GM18951 (cell line): ENCODE measurements at regions not wholly inside any gene's neighbourhood (a gene's known extent, or its start where the extent isn't known, plus 50 kb on each side); places are given as distances from the start of the nearest gene placed in this dataset.

Experiments used
- POLR2A ChIP-seq: IDR thresholded peaks from 4 replicates; pipeline ENCODE4 v1.6.1; 2011; ENCODE audit warnings: mild to moderate bottlenecking; ENCODE audit not compliant: insufficient read length, insufficient read depth; ENCODE audit errors: extremely low read depth
- in situ Hi-C: fragments of 300-500 bp; cut with MboI; formaldehyde crosslinking; loops from one replicate; pipeline ENCODE4 v1.12.0; 2022; ENCODE audit warnings: low sequenced_read_pairs, mixed read lengths, inconsistent platforms; ENCODE audit not compliant: unreplicated experiment

GRCh38 chr6:12395898-12396297 lies 105.7 kb downstream of the EDN1 start:
- no peak for TF ChIP-seq POLR2A
- in situ Hi-C loops: no loop called here

- in situ Hi-C loops: no loop called here
- TF ChIP-seq POLR2A: no peak
Observed at GRCh38 chr6:12401200-12401599, 111.0 kb downstream of the EDN1 start.

GRCh38 chr6:12403201-12403826 lies 113.2 kb downstream of the EDN1 start:
- in situ Hi-C loops: no loop called here

GRCh38 chr6:12403947-12404647 lies 113.9 kb downstream of the EDN1 start:
- in situ Hi-C loops: no loop called here
- TF ChIP-seq POLR2A: no peak

More at GRCh38 chr6:12403201-12403826, 113.2 kb downstream of the EDN1 start:
- no peak for TF ChIP-seq POLR2A

- in situ Hi-C loops: no loop called here
- no peak for TF ChIP-seq POLR2A
Observed at GRCh38 chr6:12404651-12405050, 114.5 kb downstream of the EDN1 start.

GRCh38 chr6:12408752-12409151 lies 118.6 kb downstream of the EDN1 start:
- no peak for TF ChIP-seq POLR2A
- in situ Hi-C loops: no loop called here

GRCh38 chr6:12410946-12411345 lies 120.8 kb downstream of the EDN1 start:
- in situ Hi-C loops: no loop called here
- TF ChIP-seq POLR2A: no peak

GRCh38 chr6:12414096-12414675 lies 124.0 kb downstream of the EDN1 start:
- in situ Hi-C loops: no loop called here
- no peak for TF ChIP-seq POLR2A

GRCh38 chr6:12415980-12416598 lies 125.9 kb downstream of the EDN1 start:
- TF ChIP-seq POLR2A: no peak
- in situ Hi-C loops: no loop called here

- TF ChIP-seq POLR2A: no peak
- in situ Hi-C loops: no loop called here
Observed at GRCh38 chr6:12417191-12417590, 127.0 kb downstream of the EDN1 start.

GRCh38 chr6:12418946-12419345 lies 128.8 kb downstream of the EDN1 start:
- in situ Hi-C loops: no loop called here
- TF ChIP-seq POLR2A: no peak

GRCh38 chr6:12419631-12420272 lies 129.6 kb downstream of the EDN1 start:
- in situ Hi-C loops: no loop called here
- TF ChIP-seq POLR2A: no peak

- in situ Hi-C loops: no loop called here
- no peak for TF ChIP-seq POLR2A
Observed at GRCh38 chr6:12420626-12421025, 130.5 kb downstream of the EDN1 start.
